ENCODE measurements at regions not wholly inside any gene's neighbourhood (a gene's known extent, or its start where the extent isn't known, plus 50 kb on each side); places are given as distances from the start of the nearest gene placed in this dataset.
"Not testable (repeated sequence)": the region's sequence is repeated elsewhere in the genome, so short reads cannot be mapped to it uniquely, and the experiment has no call there.

DNA sequence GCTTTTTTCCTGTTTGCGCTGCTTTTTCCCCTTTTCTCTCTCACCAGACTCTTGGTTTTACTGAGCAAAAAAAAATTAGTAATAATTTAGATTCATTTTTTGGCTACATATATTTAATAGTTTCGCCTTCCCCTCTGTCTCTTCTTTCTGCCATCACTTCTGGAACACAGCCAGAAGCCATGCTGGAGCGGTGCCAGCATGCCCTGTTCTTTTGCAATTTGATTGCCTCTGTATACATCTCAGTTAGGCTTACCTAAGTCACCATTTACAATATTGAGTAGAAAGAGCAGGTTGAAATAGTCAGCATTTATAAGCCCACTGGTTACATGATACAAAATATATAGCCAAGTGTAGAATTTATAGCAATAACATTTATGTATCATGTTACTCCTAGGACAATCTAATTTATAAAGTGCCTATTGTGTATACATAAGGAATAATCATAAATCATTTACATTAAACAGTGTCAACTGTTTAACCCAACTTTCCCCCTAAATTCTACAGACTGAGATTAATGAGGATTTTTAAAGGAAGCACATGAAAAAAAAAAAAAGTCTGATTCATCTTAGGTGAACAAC, 413.8 kb upstream of the SOX5 start:
- H3K9ac ChIP-seq (ENCODE audit: low read depth, low read length) = no peak overlapping the region
- no peak overlapping the region for H3K4me3 ChIP-seq (ENCODE audit: low read depth, low read length)
- no peaks in the 10 kb centered on the region for H3K36me3 ChIP-seq (ENCODE audit: control insufficient read depth, insufficient read depth, low read length)
- peaks cover 5% of the 10 kb centered on the region; the same call in 1 of the 2 replicates for H3K4me1 ChIP-seq (ENCODE audit: control insufficient read depth, insufficient read depth, low read length)
- H3K27ac ChIP-seq (ENCODE audit: low read depth, low read length) = no peak overlapping the region
- H3K9me3 ChIP-seq (ENCODE audit: control insufficient read depth, insufficient read depth, low read length) = no peaks in the 10 kb centered on the region
- no peaks in the 10 kb centered on the region for H3K27me3 ChIP-seq (ENCODE audit: control insufficient read depth, insufficient read depth, low read length)

DNA sequence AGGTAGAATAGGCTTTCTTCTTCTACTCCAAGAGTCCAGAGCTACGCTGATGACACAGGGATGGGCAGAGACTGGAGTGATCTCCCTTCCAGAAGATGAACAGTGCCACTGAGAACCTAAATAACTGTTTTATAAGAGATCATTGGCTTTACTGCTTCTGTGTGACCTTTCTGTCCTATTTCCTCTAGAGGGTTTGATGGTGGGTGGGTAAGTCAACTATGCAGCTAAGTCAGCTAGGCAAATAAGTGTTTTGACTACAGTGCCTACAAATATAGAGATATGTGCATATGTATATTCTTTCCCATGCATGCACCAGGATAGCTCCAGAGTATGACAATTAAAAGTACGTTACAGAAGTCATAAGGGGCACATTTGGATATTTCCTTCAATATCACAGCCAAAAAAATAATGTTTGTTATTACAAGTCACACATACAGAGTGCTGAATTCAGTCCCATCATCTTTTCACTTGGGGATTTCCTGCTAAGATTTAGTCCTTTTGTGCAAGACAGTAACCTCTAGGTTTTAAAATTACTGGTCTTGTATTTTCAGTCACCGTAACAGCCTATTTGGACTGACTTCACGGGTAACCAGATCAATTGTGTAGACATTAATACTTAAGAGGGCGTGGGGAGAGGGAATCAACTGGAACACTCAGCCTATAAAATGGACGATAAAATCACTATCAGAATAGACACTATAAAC, 412.6 kb upstream of the SOX5 start:
- Histone ChIP-seq H3K9ac (ENCODE audit: low read depth, low read length) (no peak overlapping the region), H3K4me1 (ENCODE audit: control insufficient read depth, insufficient read depth, low read length) (peaks cover 5% of the 10 kb centered on the region; the same call in 1 of the 2 replicates), H3K27ac (ENCODE audit: low read depth, low read length) (no peak overlapping the region), H3K27me3 (ENCODE audit: control insufficient read depth, insufficient read depth, low read length) (no peaks in the 10 kb centered on the region), H3K9me3 (ENCODE audit: control insufficient read depth, insufficient read depth, low read length) (no peaks in the 10 kb centered on the region), H3K36me3 (ENCODE audit: control insufficient read depth, insufficient read depth, low read length) (no peaks in the 10 kb centered on the region), H3K4me3 (ENCODE audit: low read depth, low read length) (no peak overlapping the region)

DNA sequence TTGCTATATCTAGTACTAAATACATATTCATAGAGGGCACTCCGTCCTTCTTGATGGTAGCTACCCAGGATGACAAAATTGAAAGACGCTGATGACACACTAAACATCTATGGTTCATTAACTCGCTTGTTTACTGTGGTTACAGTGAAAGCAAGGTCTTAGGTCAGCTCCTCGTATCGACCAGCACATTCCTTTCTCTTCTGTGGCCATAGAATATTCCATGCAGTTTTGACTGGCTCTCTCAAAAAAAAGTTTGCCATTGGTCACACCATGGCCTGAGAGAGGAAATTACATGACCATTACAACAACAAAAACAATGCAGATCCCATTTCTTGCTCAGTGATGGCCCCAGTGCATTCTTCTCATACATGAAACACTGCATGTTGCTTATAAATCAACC, 411.4 kb upstream of the SOX5 start:
- Histone ChIP-seq H3K9ac (ENCODE audit: low read depth, low read length) (no peak overlapping the region), H3K4me1 (ENCODE audit: control insufficient read depth, insufficient read depth, low read length) (peaks cover 4% of the 10 kb centered on the region; the same call in 1 of the 2 replicates), H3K27me3 (ENCODE audit: control insufficient read depth, insufficient read depth, low read length) (no peaks in the 10 kb centered on the region), H3K36me3 (ENCODE audit: control insufficient read depth, insufficient read depth, low read length) (no peaks in the 10 kb centered on the region), H3K9me3 (ENCODE audit: control insufficient read depth, insufficient read depth, low read length) (no peaks in the 10 kb centered on the region), H3K27ac (ENCODE audit: low read depth, low read length) (no peak overlapping the region), H3K4me3 (ENCODE audit: low read depth, low read length) (no peak overlapping the region)

DNA sequence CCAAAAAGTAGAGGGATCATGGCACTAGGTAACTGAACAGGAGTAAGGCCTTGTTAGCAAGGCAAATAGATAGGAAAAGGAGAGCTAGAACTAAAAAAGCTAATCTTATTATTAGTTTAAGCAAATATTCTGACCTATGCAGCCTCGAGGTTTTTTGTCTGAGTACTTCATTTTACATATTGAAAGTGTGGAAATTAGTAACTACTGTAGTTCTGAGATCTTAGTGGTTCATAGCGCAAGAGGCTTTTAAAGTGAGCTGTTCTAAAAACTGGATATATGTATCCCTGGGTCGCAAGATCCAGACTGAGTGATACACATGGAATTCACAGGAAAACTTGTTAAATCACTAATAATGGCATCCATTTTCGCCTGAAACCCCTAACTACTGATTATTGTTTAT, 411.0 kb upstream of the SOX5 start:
- no peaks in the 10 kb centered on the region; the same call in 1 of the 2 replicates for H3K4me1 ChIP-seq (ENCODE audit: control insufficient read depth, insufficient read depth, low read length)
- H3K9ac ChIP-seq (ENCODE audit: low read depth, low read length) = no peak overlapping the region
- no peaks in the 10 kb centered on the region for H3K9me3 ChIP-seq (ENCODE audit: control insufficient read depth, insufficient read depth, low read length)
- no peak overlapping the region for H3K4me3 ChIP-seq (ENCODE audit: low read depth, low read length)
- no peak overlapping the region for H3K27ac ChIP-seq (ENCODE audit: low read depth, low read length)
- H3K27me3 ChIP-seq (ENCODE audit: control insufficient read depth, insufficient read depth, low read length) = no peaks in the 10 kb centered on the region
- no peaks in the 10 kb centered on the region for H3K36me3 ChIP-seq (ENCODE audit: control insufficient read depth, insufficient read depth, low read length)

DNA sequence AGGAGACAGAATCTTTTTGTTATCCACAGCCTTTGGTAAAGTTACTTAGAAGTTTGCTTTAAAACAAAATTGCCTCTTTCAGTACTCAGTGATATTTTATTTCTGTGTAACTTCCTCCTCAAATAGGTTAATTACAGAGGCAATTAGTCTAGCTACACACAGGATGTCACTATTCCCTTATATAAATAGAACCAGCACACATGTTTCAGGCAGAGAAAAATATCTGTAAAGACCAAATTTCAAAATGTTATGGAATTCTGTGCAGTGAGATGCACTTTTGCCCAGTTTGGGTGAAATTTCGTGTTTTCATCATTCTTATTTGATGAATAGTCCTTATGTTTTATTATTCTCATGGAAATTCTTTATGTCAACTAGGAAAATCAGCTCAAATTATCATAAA, 410.6 kb upstream of the SOX5 start:
- Histone ChIP-seq H3K9me3 (ENCODE audit: control insufficient read depth, insufficient read depth, low read length) (no peaks in the 10 kb centered on the region), H3K4me3 (ENCODE audit: low read depth, low read length) (no peak overlapping the region), H3K4me1 (ENCODE audit: control insufficient read depth, insufficient read depth, low read length) (no peaks in the 10 kb centered on the region), H3K9ac (ENCODE audit: low read depth, low read length) (no peak overlapping the region), H3K36me3 (ENCODE audit: control insufficient read depth, insufficient read depth, low read length) (no peaks in the 10 kb centered on the region), H3K27ac (ENCODE audit: low read depth, low read length) (no peak overlapping the region), H3K27me3 (ENCODE audit: control insufficient read depth, insufficient read depth, low read length) (no peaks in the 10 kb centered on the region)

DNA sequence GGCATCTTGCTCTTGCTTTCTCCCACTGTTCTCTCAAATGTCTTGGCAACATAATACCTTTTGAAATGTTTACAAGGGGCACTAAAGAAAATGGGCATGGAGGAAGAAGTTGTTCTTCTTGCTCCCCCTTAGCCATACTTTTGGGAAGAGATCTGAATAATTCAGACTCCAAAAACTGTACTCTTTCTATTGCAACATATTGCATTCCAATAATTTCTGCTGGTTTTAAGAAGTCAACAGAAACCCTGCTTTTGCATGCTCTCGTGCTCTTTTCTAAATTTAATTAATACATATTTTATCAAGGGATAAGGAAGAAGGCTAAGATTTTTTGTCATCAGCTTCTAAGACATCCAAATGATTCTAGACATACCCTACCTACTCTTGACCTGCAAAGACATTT, 409.9 kb upstream of the SOX5 start:
- no peak overlapping the region for H3K27ac ChIP-seq (ENCODE audit: low read depth, low read length)
- no peaks in the 10 kb centered on the region for H3K9me3 ChIP-seq (ENCODE audit: control insufficient read depth, insufficient read depth, low read length)
- H3K36me3 ChIP-seq (ENCODE audit: control insufficient read depth, insufficient read depth, low read length) = no peaks in the 10 kb centered on the region
- no peak overlapping the region for H3K4me3 ChIP-seq (ENCODE audit: low read depth, low read length)
- no peak overlapping the region for H3K9ac ChIP-seq (ENCODE audit: low read depth, low read length)
- no peaks in the 10 kb centered on the region for H3K27me3 ChIP-seq (ENCODE audit: control insufficient read depth, insufficient read depth, low read length)
- H3K4me1 ChIP-seq (ENCODE audit: control insufficient read depth, insufficient read depth, low read length) = no peaks in the 10 kb centered on the region

DNA sequence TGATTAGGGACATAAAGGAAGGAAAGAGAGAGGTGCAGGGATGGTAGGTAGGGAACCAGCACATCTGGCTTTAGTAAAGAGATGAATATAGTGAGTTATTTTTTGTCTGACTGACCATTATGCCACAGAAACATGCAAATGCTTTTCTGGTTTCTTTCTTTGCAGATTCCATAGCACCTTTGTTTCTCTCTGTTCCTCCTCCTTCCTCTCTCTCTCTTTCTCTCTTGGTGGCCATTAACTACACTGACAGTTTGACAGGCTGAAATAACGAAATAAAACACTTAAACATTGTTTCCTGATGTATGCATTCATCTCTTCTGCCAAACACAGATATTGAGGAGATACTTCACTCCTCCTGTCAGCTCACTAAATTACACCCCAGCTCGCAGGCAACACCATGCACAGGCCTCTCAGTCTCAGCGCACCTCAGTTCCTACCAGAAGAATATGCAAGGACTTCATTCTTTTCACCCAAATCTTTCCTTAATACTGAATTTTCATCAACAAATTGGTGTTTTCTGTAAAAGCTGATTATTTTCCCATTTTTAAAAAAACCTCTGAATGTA, 406.9 kb upstream of the SOX5 start:
- H3K9me3 ChIP-seq (ENCODE audit: control insufficient read depth, insufficient read depth, low read length) = no peaks in the 10 kb centered on the region
- no peak overlapping the region for H3K4me3 ChIP-seq (ENCODE audit: low read depth, low read length)
- no peak overlapping the region for H3K27ac ChIP-seq (ENCODE audit: low read depth, low read length)
- no peaks in the 10 kb centered on the region for H3K4me1 ChIP-seq (ENCODE audit: control insufficient read depth, insufficient read depth, low read length)
- H3K27me3 ChIP-seq (ENCODE audit: control insufficient read depth, insufficient read depth, low read length) = no peaks in the 10 kb centered on the region
- H3K36me3 ChIP-seq (ENCODE audit: control insufficient read depth, insufficient read depth, low read length) = no peaks in the 10 kb centered on the region
- no peak overlapping the region for H3K9ac ChIP-seq (ENCODE audit: low read depth, low read length)

DNA sequence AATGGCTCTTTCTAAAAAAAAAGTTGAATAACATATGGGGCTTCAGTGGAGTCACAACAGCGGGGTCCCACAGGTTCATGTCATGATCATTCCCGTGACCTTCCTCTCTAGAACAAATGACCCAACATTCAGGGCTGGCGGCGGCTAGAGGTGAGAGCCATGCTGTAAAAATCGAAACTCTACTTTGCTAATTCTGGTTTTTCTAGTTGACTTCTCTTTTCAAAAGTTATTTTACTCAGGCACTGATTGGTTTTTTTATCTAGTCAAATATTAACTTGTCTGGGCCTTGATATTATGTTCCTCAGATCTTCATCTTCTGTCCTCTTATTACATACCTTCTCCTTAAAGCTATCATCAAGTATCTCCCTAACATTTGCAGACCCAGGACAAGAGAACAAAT, 402.9 kb upstream of the SOX5 start:
- Histone ChIP-seq H3K27me3 (ENCODE audit: control insufficient read depth, insufficient read depth, low read length) (no peaks in the 10 kb centered on the region), H3K4me3 (ENCODE audit: low read depth, low read length) (no peak overlapping the region), H3K9me3 (ENCODE audit: control insufficient read depth, insufficient read depth, low read length) (no peaks in the 10 kb centered on the region), H3K9ac (ENCODE audit: low read depth, low read length) (no peak overlapping the region), H3K36me3 (ENCODE audit: control insufficient read depth, insufficient read depth, low read length) (no peaks in the 10 kb centered on the region), H3K4me1 (ENCODE audit: control insufficient read depth, insufficient read depth, low read length) (no peaks in the 10 kb centered on the region), H3K27ac (ENCODE audit: low read depth, low read length) (no peak overlapping the region)

DNA sequence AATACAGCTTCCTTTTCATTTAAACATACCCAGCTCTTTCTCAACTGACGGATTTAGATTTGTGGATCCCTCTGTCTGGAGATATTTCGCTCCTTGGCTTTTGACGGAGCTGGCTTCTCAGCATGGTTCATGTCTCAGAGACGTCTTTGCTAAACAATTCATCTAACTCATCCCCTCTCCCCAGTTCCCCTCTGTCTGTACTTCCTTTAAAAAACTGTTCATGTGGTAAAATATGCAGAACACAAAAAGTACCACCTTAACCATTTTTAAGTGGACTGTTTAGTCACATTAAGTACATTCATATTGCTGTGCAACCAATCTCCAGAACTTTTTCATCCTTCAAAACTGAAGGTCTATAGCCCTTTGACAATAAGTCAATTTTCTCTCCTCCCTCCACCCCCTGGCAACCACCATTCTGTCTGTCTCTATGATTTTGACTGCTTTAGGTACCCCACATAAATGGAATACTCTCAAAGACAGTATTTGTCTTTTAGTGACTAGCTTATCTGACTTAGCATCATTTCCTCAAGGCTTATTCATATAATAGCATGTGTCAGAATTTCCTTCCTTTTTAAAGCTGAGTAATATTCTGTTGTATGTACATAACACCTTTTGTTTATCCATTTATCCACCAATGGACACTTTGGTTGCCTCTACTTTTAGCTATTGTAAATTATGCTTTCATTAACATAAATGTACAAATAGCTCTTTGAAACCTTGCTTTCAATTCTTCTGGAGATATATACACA, 399.8 kb upstream of the SOX5 start:
- H3K9me3 ChIP-seq (ENCODE audit: control insufficient read depth, insufficient read depth, low read length) = no peaks in the 10 kb centered on the region
- no peaks in the 10 kb centered on the region for H3K27me3 ChIP-seq (ENCODE audit: control insufficient read depth, insufficient read depth, low read length)
- no peaks in the 10 kb centered on the region for H3K36me3 ChIP-seq (ENCODE audit: control insufficient read depth, insufficient read depth, low read length)
- H3K4me3 ChIP-seq (ENCODE audit: low read depth, low read length) = no peak overlapping the region
- H3K27ac ChIP-seq (ENCODE audit: low read depth, low read length) = no peak overlapping the region
- H3K9ac ChIP-seq (ENCODE audit: low read depth, low read length) = no peak overlapping the region
- no peaks in the 10 kb centered on the region for H3K4me1 ChIP-seq (ENCODE audit: control insufficient read depth, insufficient read depth, low read length)

DNA sequence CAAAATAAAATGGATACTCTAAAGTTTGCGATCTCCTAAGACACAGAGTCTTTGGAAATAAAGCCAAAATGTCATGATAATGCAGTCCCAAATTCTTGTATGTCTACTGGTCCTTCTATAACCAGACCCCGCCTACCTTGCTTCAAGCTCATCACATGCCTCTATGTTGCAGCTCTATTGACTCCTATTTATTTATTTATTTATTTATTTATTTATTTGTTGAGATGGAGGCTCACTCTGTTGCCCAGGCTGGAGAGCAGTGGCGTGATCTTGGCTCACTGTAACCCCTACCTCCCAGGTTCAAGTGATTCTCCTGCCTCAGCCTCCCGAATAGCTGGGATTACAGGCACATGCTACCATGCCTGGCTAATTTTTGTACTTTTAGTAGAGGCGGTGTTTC, 398.7 kb upstream of the SOX5 start:
- not testable (repeated sequence) for H3K36me3 ChIP-seq (ENCODE audit: control insufficient read depth, insufficient read depth, low read length); H3K27me3 ChIP-seq (ENCODE audit: control insufficient read depth, insufficient read depth, low read length); H3K9ac ChIP-seq (ENCODE audit: low read depth, low read length); H3K9me3 ChIP-seq (ENCODE audit: control insufficient read depth, insufficient read depth, low read length); H3K4me1 ChIP-seq (ENCODE audit: control insufficient read depth, insufficient read depth, low read length); H3K4me3 ChIP-seq (ENCODE audit: low read depth, low read length); H3K27ac ChIP-seq (ENCODE audit: low read depth, low read length)

DNA sequence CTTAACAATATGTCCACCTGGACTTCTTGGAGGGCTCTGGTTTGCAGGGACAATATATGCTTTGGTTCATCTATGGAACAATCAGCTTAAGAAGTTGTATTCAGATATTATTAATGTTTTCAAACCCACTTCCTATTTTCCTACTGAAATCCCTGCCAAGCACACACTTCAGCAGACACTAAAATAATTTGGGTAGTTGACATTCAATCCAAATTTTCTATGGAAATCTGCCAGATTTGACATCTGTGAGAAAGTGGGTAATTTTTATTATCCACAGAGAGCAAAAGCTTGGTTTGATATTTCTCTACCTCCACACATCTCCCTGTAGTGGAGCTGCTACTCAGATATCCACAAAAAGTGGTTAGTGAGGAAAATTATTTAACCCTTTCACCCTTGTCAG, 378.8 kb upstream of the SOX5 start:
- Histone ChIP-seq H3K4me1 (ENCODE audit: control insufficient read depth, insufficient read depth, low read length) (no peaks in the 10 kb centered on the region), H3K9ac (ENCODE audit: low read depth, low read length) (no peak overlapping the region), H3K4me3 (ENCODE audit: low read depth, low read length) (no peak overlapping the region), H3K9me3 (ENCODE audit: control insufficient read depth, insufficient read depth, low read length) (no peaks in the 10 kb centered on the region), H3K27me3 (ENCODE audit: control insufficient read depth, insufficient read depth, low read length) (no peaks in the 10 kb centered on the region), H3K27ac (ENCODE audit: low read depth, low read length) (no peak overlapping the region), H3K36me3 (ENCODE audit: control insufficient read depth, insufficient read depth, low read length) (no peaks in the 10 kb centered on the region)

All from HUES48 (cell line).